ENCODE measurements at regions not wholly inside any gene's neighbourhood (a gene's known extent, or its start where the extent isn't known, plus 50 kb on each side); places are given as distances from the start of the nearest gene placed in this dataset.
"Not testable (repeated sequence)": the region's sequence is repeated elsewhere in the genome, so short reads cannot be mapped to it uniquely, and the experiment has no call there.

- no peak for DNase-seq
Measured at GRCh38 chr13:79645569-79645968, 164.6 kb downstream of the NDFIP2 start.

DNA sequence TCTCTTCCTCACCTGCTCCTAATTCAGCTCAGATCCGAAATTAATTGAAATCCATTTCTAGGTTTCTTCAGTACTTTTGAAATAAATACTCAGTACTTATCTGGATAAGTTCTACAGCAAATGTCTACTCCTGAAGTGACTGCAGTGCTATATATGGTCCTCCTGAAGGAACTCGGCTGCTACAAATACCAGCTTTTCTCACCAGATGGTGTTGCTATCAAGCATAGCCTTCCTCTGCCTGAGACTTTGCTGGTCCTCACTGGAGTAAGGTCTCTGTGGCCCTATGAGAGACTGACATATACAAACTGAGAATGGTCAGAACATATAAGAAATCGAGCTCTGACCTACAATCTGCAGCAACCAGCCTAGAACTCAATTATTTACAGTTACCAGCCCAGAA, 161.6 kb downstream of the NDFIP2 start:
- DNase-seq: no peak

- DNase-seq: no peak
Measured at GRCh38 chr13:79637133-79637763, 156.3 kb downstream of the NDFIP2 start.

DNA sequence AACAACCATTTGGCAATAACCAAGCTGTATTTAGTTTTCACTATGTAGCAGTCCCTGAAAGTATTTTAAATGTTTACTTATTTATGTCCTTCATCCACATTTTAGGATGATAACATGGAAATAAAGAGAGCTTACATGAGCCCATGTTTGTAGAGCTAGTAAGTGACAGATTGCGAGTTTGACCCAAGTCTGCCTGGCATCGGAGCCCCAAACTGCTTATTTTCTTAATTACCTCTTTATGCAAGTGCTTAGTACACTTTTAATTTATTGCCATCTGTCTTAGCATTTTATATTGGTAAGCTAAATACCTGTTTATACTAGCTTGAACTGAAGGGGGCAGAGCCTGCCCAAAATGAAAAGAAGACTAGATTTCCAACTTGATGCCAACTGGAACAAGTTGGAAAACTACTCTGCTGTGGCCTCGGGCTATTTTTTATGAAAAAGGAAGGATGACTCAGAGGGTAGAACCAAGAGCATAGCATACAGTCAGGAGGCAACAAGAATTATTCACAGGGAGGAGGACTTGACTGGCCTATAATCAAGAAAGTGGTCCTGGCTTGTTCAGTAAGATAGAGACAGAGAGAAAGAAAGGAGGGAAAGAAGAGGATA, 150.2 kb downstream of the NDFIP2 start:
- DNase-seq: no peak

DNA sequence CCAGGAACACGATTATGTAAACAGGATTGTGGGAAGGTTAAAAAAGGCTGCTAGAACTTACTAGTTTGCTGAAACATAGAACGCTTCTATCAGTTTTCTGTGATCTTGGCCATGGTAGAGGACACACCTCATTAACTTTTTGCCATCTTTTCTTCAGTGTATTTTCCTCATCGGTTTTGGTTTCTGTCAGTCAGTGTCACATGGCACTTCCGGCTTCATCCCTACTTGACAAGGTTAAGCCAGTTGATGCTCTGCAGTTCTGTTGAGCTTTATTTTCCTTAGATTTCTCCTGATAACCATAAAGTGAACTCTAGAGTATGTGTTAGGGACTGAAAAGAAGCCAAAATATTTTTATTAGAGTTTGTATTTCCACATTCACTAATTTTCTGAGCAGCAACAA, 147.5 kb downstream of the NDFIP2 start:
- no peak for DNase-seq

- no peak for DNase-seq
Measured at GRCh38 chr13:79626924-79627323, 146.0 kb downstream of the NDFIP2 start.

- DNase-seq: no peak
Measured at GRCh38 chr13:79625517-79625916, 144.6 kb downstream of the NDFIP2 start.

DNA sequence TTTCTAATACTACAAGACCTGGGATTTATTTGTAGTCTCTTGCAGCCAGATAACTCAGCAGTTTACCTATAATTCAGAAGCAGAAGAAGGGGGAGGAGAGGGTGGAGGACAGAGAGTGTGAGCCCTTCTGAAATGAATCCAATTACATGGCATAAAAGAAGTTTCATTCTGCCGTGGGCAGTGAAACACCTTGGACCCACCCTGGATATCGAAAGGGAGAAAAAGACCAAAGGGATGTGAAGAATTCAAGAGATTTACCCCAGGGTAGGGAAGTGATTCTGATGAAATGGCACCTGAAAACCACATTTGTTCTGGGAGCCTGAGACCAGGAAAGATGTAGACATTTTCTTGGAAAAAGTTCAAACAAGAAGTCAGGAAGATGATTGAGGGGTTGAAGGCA, 140.9 kb downstream of the NDFIP2 start:
- DNase-seq: no peak

DNA sequence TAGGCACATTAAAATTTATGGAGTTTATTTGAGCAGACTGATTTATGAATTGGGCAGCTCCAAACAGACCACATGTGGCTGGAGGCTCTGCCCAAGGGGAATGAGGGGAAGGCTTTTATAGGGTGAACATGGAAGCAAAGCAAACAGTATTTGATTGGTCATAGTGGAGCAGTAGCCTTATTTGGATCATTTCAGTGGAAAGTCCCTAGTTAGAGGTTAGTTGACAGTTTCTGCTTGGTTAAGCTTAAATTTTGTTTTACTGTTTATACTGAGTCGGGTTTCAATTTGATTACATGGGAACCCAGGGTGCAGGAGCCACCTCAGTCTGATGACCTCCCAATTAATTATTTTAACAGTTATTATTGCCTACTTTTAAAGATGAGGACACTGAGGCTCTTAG, 140.5 kb downstream of the NDFIP2 start:
- DNase-seq: no peak

DNA sequence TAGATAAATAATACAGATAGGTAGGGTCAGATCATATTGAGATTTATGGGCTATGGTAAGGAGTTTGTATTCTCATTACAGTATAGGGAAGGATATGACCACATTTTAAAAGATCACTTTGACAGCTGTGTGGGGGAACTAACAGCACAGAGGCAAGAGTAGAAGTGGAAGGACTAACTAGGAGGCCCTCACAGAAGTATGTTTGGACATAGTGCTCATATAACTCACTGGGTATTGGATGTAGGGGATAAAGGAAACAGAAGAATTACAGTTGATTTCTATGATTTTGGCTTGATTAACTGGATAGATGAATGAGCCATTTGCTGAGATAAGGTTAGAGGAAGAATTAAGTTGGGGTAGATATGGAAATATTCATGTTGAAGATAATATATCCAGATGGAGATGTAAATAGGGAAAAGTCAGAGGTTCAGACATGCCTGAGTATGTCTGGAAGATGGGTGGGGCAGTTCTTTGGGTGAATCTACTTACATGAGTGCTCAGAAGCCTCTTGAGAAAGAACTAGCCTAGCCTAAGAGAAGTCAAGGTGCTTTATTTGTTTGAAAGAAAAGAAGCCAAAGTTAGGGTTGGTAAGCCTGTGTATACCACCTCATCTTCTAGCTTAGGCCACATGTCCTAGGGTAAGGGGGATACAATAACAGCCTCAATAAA, 133.4 kb downstream of the NDFIP2 start:
- no peak for DNase-seq

DNA sequence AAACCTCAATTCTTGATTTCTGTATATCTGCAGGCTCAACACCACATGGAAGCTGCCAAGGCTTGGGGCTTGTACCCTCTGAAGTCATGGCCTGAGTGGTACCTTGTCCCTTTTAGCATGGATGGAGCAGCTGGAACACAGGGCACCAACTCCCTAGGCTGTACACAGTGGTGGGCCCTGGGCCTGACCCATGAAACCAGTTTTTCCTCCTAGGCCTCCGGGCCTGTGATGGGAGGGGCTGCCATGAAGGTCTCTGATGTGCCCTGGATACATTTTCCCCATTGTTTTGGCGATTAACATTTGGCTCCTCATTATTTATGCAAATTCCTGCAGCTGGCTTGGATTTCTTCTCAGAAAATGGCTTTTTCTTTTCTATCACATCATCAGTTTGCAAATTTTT, 131.6 kb downstream of the NDFIP2 start:
- no peak for DNase-seq

GRCh38 chr13:79607895-79608294, 126.9 kb downstream of the NDFIP2 start:
- not testable (repeated sequence) for DNase-seq

Measured in hematopoietic multipotent progenitor cell treated with erythropoietin and hydrocortisone succinate and interleukin-3 and kit ligand, for 4 days (in vitro differentiated cells).